ENCODE measurements at regions not wholly inside any gene's neighbourhood (a gene's known extent, or its start where the extent isn't known, plus 50 kb on each side); places are given as distances from the start of the nearest gene placed in this dataset.

DNA sequence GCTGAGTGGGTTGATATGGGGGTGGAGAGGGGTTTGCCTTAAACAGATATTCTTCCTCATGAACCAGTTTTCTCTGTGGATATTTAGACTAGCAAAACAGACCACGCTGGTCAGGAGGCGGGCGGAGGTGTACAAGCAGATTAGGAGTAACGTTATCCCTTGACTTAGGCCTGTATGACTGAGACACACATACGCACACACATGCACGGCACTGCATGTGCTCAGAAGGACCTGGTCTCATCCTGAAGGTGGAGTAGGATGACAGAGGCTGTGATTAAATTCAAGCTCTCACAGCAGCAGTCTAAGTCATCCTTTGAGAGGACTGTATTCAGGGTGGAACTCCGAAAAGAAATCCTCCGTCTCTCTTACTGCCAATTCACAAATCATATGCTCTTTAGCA is 209.7 kb downstream of the DIRAS2 start:
- no peak for TF ChIP-seq MYC (IDR thresholded peaks at IDR 0.05; ENCODE audit: low read depth, low read length)
- no peak for TF ChIP-seq MAX (IDR thresholded peaks at IDR 0.05; ENCODE audit: low read depth, low read length)
- no peak for TF ChIP-seq POLR2A (IDR thresholded peaks at IDR 0.05; ENCODE audit: extremely low read depth, insufficient read length)
- TF ChIP-seq CTCF (IDR thresholded peaks at IDR 0.05; ENCODE audit: low read depth, low read length), result no peak
- no peak for DNase-seq (ENCODE audit: low read depth)
- no peak overlapping the region for H3K4me3 ChIP-seq (ENCODE audit: low read depth, low read length)

GRCh38 chr9:90433398-90433941 is 209.2 kb downstream of the DIRAS2 start:
- H3K4me3 ChIP-seq (ENCODE audit: low read depth, low read length), result no peak overlapping the region
- DNase-seq (ENCODE audit: low read depth), result no peak
- TF ChIP-seq MYC (IDR thresholded peaks at IDR 0.05; ENCODE audit: low read depth, low read length), result no peak
- no peak for TF ChIP-seq MAX (IDR thresholded peaks at IDR 0.05; ENCODE audit: low read depth, low read length)
- TF ChIP-seq CTCF (IDR thresholded peaks at IDR 0.05; ENCODE audit: low read depth, low read length), result no peak
- no peak for TF ChIP-seq POLR2A (IDR thresholded peaks at IDR 0.05; ENCODE audit: extremely low read depth, insufficient read length)

DNA sequence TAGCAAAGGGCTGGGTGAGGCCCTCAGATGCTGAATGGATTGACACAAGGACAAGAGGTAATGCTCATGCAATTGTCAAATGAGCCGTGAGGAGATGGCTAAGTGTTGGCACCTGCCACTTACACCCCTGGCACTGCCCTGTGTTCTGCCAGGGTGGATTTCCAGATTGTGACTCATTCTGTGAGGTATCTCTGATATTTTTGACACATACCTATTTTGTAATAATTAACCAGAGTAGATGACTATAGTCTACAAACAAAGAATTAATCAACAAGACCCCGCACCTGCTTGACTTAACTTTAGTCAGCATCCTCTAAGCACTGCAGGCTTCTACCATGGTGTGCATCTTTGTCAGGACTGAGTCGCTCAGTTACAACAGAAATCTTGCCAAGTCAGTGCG is 200.8 kb downstream of the DIRAS2 start:
- H3K4me3 ChIP-seq (ENCODE audit: low read depth, low read length), result no peak overlapping the region
- DNase-seq (ENCODE audit: low read depth), result no peak
- TF ChIP-seq MAX (IDR thresholded peaks at IDR 0.05; ENCODE audit: low read depth, low read length) (no peak), POLR2A (IDR thresholded peaks at IDR 0.05; ENCODE audit: extremely low read depth, insufficient read length) (no peak), MYC (IDR thresholded peaks at IDR 0.05; ENCODE audit: low read depth, low read length) (no peak), CTCF (IDR thresholded peaks at IDR 0.05; ENCODE audit: low read depth, low read length) (no peak)

DNA sequence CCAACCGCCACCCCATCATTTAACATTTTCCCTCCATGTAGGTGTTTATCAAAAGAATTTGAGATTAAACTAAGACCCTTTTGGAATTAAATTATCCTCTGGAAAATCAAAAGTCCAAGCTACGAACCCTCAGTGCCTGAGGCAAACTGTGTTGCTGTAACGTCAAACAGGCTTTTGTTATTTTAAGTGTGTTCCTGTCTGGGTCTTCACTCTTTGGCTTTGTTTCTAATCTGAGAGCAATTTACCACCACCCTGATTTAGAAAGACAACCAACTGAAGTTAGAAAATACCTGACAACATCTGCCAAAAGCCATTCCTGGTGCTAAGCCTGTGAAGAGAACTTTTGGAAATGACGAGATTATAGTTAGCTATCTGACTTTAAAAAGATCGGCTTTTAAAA is 199.9 kb downstream of the DIRAS2 start:
- DNase-seq (ENCODE audit: low read depth), result no peak
- H3K4me3 ChIP-seq (ENCODE audit: low read depth, low read length), result no peak overlapping the region
- TF ChIP-seq POLR2A (IDR thresholded peaks at IDR 0.05; ENCODE audit: extremely low read depth, insufficient read length) (no peak), MYC (IDR thresholded peaks at IDR 0.05; ENCODE audit: low read depth, low read length) (no peak), CTCF (IDR thresholded peaks at IDR 0.05; ENCODE audit: low read depth, low read length) (no peak), MAX (IDR thresholded peaks at IDR 0.05; ENCODE audit: low read depth, low read length) (no peak)

GRCh38 chr9:90444609-90445204 is 197.9 kb downstream of the DIRAS2 start:
- no peak overlapping the region for H3K4me3 ChIP-seq (ENCODE audit: low read depth, low read length)
- DNase-seq (ENCODE audit: low read depth), result no peak
- no peak for TF ChIP-seq MAX (IDR thresholded peaks at IDR 0.05; ENCODE audit: low read depth, low read length)

GRCh38 chr9:90445391-90445790 is 197.2 kb downstream of the DIRAS2 start:
- no peak for TF ChIP-seq POLR2A (IDR thresholded peaks at IDR 0.05; ENCODE audit: extremely low read depth, insufficient read length)
- DNase-seq (ENCODE audit: low read depth), result no peak

More at GRCh38 chr9:90445391-90445790, 197.2 kb downstream of the DIRAS2 start:
- no peak overlapping the region for H3K4me3 ChIP-seq (ENCODE audit: low read depth, low read length)
